H1 (cell line): ENCODE measurements at regions not wholly inside any gene's neighbourhood (a gene's known extent, or its start where the extent isn't known, plus 50 kb on each side); places are given as distances from the start of the nearest gene placed in this dataset.

Experiments used
- CTCF ChIA-PET: fragments of 300-600 bp; sonication (Branson Sonifier 250); formaldehyde crosslinking; loops from one replicate; lab custom pipeline; 2021; ENCODE audit not compliant: partially characterized antibody; lab: Charles Lee
- POLR2A ChIA-PET: fragments of 300-600 bp; sonication (Branson Sonifier 250); formaldehyde crosslinking; loops from one replicate; lab custom pipeline; 2021; ENCODE audit warnings: inconsistent platforms; ENCODE audit not compliant: partially characterized antibody; lab: Charles Lee
- DNase-seq, 2 experiments: peaks; one replicate each; pipeline versions ENCODE4 v3.0.0 to v3.0.0-alpha.2; 2010 to 2022; ENCODE audit warnings: low spot score in 2 of 2, low read depth in 1 of 2, mixed read lengths in 1 of 2
- FAIRE-seq: peaks from 2 replicates; lab custom pipeline; 2011; peaks lifted over from hg19 to GRCh38; lab: Jason Lieb, UNC
- H2AFZ ChIP-seq: 2 replicates; pipeline ENCODE4 v1.8.1; 2012; ENCODE audit warnings: low read length, inconsistent platforms
- H2AK5ac ChIP-seq: 2 replicates; pipeline ENCODE4 v1.6.1; 2013; ENCODE audit warnings: low read depth, low read length
- H2BK120ac ChIP-seq: replicated peaks from 2 replicates; pipeline ENCODE3; 2013; ENCODE audit warnings: low read depth, low read length, inconsistent platforms
- H2BK12ac ChIP-seq: 2 replicates; pipeline ENCODE4 v1.6.1; 2013; ENCODE audit warnings: low read depth, low read length
- H2BK15ac ChIP-seq: 2 replicates; pipeline ENCODE4 v1.6.1; 2013; ENCODE audit warnings: low read length
- H2BK20ac ChIP-seq: 2 replicates; pipeline ENCODE4 v1.6.1; 2013; ENCODE audit warnings: low read length
- H2BK5ac ChIP-seq: 2 replicates; pipeline ENCODE4 v1.6.1; 2013; ENCODE audit warnings: low read depth, low read length
- H3K14ac ChIP-seq: 2 replicates; pipeline ENCODE4 v1.6.1; 2013; ENCODE audit warnings: inconsistent platforms; ENCODE audit not compliant: insufficient read length
- H3K18ac ChIP-seq: 2 replicates; pipeline ENCODE4 v1.6.1; 2013; ENCODE audit warnings: low read length; ENCODE audit errors: extremely low read depth
- H3K23ac ChIP-seq: 2 replicates; pipeline ENCODE4 v1.6.1; 2013; ENCODE audit warnings: inconsistent platforms; ENCODE audit not compliant: insufficient read length
- H3K23me2 ChIP-seq: 2 replicates; pipeline ENCODE4 v1.6.1; 2013; ENCODE audit warnings: low read depth, low read length
- H3K27ac ChIP-seq: 2 replicates; pipeline ENCODE4 v1.6.1; 2011; ENCODE audit warnings: low read depth, low read length, inconsistent platforms
- H3K27me3 ChIP-seq, 4 experiments: replicated peaks in 1 of 4; 1 replicate in 1 of 4; 2 replicates in 3 of 4; pipeline versions ENCODE4 v1.6.1 to v1.8.1; 2011 to 2013; ENCODE audit warnings: low read length in 3 of 4, mild to moderate bottlenecking in 3 of 4, inconsistent platforms in 2 of 4, mixed read lengths in 2 of 4, moderate library complexity in 1 of 4; ENCODE audit not compliant: control insufficient read depth in 3 of 4, insufficient read depth in 3 of 4; ENCODE audit errors: extremely low read depth in 1 of 4
- H3K36me3 ChIP-seq, 4 experiments: 2 replicates each; pipeline versions ENCODE4 v1.6.1 to v1.8.1; 2011 to 2013; ENCODE audit warnings: mild to moderate bottlenecking in 4 of 4, low read length in 3 of 4, moderate library complexity in 2 of 4, control low read depth in 1 of 4, inconsistent platforms in 1 of 4; ENCODE audit not compliant: insufficient read depth in 4 of 4, control insufficient read depth in 2 of 4
- H3K4ac ChIP-seq: replicated peaks from 2 replicates; pipeline ENCODE3; 2013; ENCODE audit warnings: low read length, low read depth, mixed read lengths, inconsistent platforms; ENCODE audit not compliant: insufficient read length
- H3K4me1 ChIP-seq, 4 experiments: replicated peaks in 1 of 4; 1 replicate in 1 of 4; 2 replicates in 3 of 4; pipeline versions ENCODE4 v1.6.1 to v1.8.1; 2011 to 2013; ENCODE audit warnings: low read length in 3 of 4, inconsistent platforms in 2 of 4, mixed read lengths in 1 of 4; ENCODE audit not compliant: insufficient read depth in 4 of 4, control insufficient read depth in 3 of 4
- H3K4me2 ChIP-seq, 2 experiments: 2 replicates each; pipeline versions ENCODE4 v1.6.1 to v1.8.1; 2011 to 2013; ENCODE audit warnings: low read depth in 2 of 2, low read length in 2 of 2, control low read depth in 1 of 2, inconsistent platforms in 1 of 2, mild to moderate bottlenecking in 1 of 2; ENCODE audit not compliant: insufficient read depth in 1 of 2
- H3K4me3 ChIP-seq, 4 experiments: fragments of 200-600, 300-600 bp in 1 of 4; sonication (generic), shearing (Covaris generic), sonication (Bioruptor Twin) in 1 of 4; 2 replicates each; pipeline versions ENCODE4 v1.5.1 to v1.8.1; 2011 to 2016; ENCODE audit warnings: low read length in 4 of 4, low read depth in 3 of 4, control low read depth in 2 of 4, inconsistent platforms in 2 of 4, mild to moderate bottlenecking in 2 of 4, mixed read lengths in 1 of 4, moderate library complexity in 1 of 4; ENCODE audit not compliant: insufficient read depth in 2 of 4; ENCODE audit errors: extremely low read depth in 1 of 4
- H3K56ac ChIP-seq: replicated peaks from 2 replicates; pipeline ENCODE3; 2013; ENCODE audit warnings: low read depth, mild to moderate bottlenecking, mixed read lengths, low read length, inconsistent platforms; ENCODE audit not compliant: insufficient read length
- H3K79me1 ChIP-seq: 2 replicates; pipeline ENCODE4 v1.6.1; 2013; ENCODE audit warnings: low read depth, low read length, control low read depth
- H3K79me2 ChIP-seq, 2 experiments: 2 replicates each; pipeline versions ENCODE4 v1.6.1 to v1.8.1; 2012 to 2013; ENCODE audit warnings: low read length in 2 of 2, mild to moderate bottlenecking in 2 of 2, inconsistent platforms in 1 of 2; ENCODE audit not compliant: insufficient read depth in 2 of 2, control insufficient read depth in 1 of 2
- H3K9ac ChIP-seq, 4 experiments: replicated peaks in 1 of 4; 1 replicate in 1 of 4; 2 replicates in 3 of 4; pipeline versions ENCODE4 v1.6.1 to v1.8.1; 2011 to 2013; ENCODE audit warnings: low read depth in 3 of 4, low read length in 3 of 4, control low read depth in 2 of 4, mild to moderate bottlenecking in 2 of 4, moderate library complexity in 2 of 4, inconsistent platforms in 1 of 4; ENCODE audit errors: extremely low read depth in 1 of 4
- H3K9me3 ChIP-seq, 2 experiments: 2 replicates each; pipeline versions ENCODE4 v1.6.1 to v1.8.1; 2012 to 2013; ENCODE audit warnings: mild to moderate bottlenecking in 2 of 2, moderate library complexity in 2 of 2, control low read depth in 1 of 2, inconsistent platforms in 1 of 2, low read depth in 1 of 2, low read length in 1 of 2, mixed read lengths in 1 of 2; ENCODE audit not compliant: insufficient read depth in 2 of 2
- H4K20me1 ChIP-seq, 2 experiments: replicated peaks in 1 of 2; 2 replicates each; pipeline versions ENCODE3 to v1.8.1; 2011 to 2013; ENCODE audit warnings: inconsistent platforms in 2 of 2, low read length in 2 of 2, mild to moderate bottlenecking in 1 of 2; ENCODE audit not compliant: insufficient read depth in 2 of 2, control insufficient read depth in 1 of 2
- H4K5ac ChIP-seq: 2 replicates; pipeline ENCODE4 v1.6.1; 2013; ENCODE audit warnings: low read length, low read depth, mixed read lengths, inconsistent platforms; ENCODE audit not compliant: insufficient read length
- H4K8ac ChIP-seq: 2 replicates; pipeline ENCODE4 v1.8.0; 2013; ENCODE audit warnings: mild to moderate bottlenecking, moderate library complexity, low read length, inconsistent platforms; ENCODE audit not compliant: insufficient read depth; ENCODE audit errors: extremely low read depth
- H4K91ac ChIP-seq: replicated peaks from 2 replicates; pipeline ENCODE3; 2013; ENCODE audit warnings: low read length, mixed read lengths, inconsistent platforms; ENCODE audit not compliant: insufficient read length
- RFX5 ChIP-seq: IDR thresholded peaks from 2 replicates; pipeline ENCODE4 v1.6.1; 2011; ENCODE audit warnings: low read depth, low read length, improper control_type of control experiment, borderline replicate concordance
- WGBS, 2 experiments: shearing (Covaris generic) in 1 of 2; methylation state at CpG; one replicate each; pipeline versions ENCODE4 v1.1.6 to v1.1.7; 2013 to 2015; ENCODE audit warnings: low lambda C conversion rate in 2 of 2, mixed read lengths in 2 of 2, inconsistent platforms in 1 of 2, low coverage in 1 of 2, missing lambda C conversion rate in 1 of 2; ENCODE audit not compliant: insufficient replicate concordance in 2 of 2, insufficient coverage in 1 of 2, insufficient read length in 1 of 2; ENCODE audit errors: extremely low coverage in 1 of 2, missing lambda C conversion rate in 1 of 2; 5-methylcytosine and 5-hydroxymethylcytosine counted together

DNA sequence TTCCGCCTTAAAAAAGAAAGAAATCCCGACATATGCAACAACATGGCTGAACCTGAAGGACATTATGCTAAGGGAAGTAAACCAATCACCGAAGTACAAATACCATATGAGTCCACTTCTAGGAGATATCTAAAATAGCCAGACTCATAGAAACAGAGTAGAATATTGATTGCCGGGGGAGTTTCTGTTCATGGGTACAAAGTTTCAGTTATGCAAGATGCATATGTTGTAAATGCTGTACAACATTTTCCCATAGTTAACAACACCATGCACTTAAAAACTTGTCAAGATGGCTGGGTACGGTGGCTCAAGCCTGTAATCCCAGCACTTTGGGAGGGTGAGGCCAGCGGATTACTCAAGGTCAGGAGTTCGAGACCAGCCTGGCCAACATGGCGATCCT lies 251.5 kb upstream of the EEF2KMT start:
- Histone ChIP-seq H2BK120ac (no peak overlapping the region), H2BK15ac (no peak overlapping the region), H3K79me2 (no peaks in the 10 kb centered on the region), H3K23ac (no peak overlapping the region), H2BK5ac (no peak overlapping the region), H4K8ac (no peak overlapping the region), H3K4me1 (peaks cover 0 to 5% (median 1%) of the 10 kb centered on the region in 4 experiments; a peak in 4 of 7 replicates), H3K56ac (no peak overlapping the region), H2BK20ac (no peak overlapping the region), H3K18ac (no peak overlapping the region), H3K14ac (no peak overlapping the region), H3K9ac (no peak overlapping the region), H2AFZ (no peak overlapping the region), H2AK5ac (no peak overlapping the region), H3K23me2 (peaks cover 6% of the 10 kb centered on the region; the same call in 1 of the 2 replicates), H3K4me2 (no peak overlapping the region), H3K4me3 (no peak overlapping the region), H2BK12ac (no peak overlapping the region)
- DNase-seq (no peak), FAIRE-seq (no peak)
- POLR2A ChIA-PET: no interaction called here
- TF ChIP-seq RFX5: no peak
- TF ChIP-seq, all 59 proteins: peak for 0
- Histone ChIP-seq H3K79me1 (no peaks in the 10 kb centered on the region), H3K27ac (no peak overlapping the region), H3K9me3 (no peaks in the 10 kb centered on the region), H4K91ac (no peak overlapping the region), H3K4ac (no peak overlapping the region), H4K5ac (no peak overlapping the region), H3K27me3 (no peaks in the 10 kb centered on the region), H3K36me3 (no peaks in the 10 kb centered on the region), H4K20me1 (no peaks in the 10 kb centered on the region)
- WGBS, 2 experiments: 88% methylated on average over 8 of the region's 8 CpGs; no CpG with 5 or more reads in 1 of the 2 experiments
- CTCF ChIA-PET: interaction anchor here (0.6 to 4.0 kb wide), 6 partner anchors 9 to 92 kb away, joined by 3 to 17 read pairs (median 4); no protein-coding TSS in a partner anchor
